ENCODE measurements at regions not wholly inside any gene's neighbourhood (a gene's known extent, or its start where the extent isn't known, plus 50 kb on each side); places are given as distances from the start of the nearest gene placed in this dataset.

DNA sequence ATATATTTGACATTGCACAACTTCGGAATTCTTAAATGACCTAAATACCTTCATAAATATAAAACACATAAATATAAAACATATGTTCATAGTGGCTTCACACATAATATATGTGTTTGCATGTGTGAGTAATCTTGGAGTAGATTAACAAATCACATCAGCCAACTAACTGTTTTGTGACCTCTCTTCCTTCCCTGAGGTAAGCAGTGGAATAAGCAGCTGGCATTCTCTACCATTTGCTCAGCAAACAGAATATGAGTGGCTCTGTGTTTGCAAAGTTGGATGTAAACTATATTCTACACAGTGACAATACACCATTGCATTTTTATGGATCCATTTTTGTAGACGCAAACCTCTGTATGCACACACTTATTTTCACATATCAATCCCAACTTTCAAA, 189.9 kb downstream of the ACER2 start:
- H3K9me3 ChIP-seq (replicated peaks; ENCODE audit: control insufficient read depth, insufficient read depth, low read length): no peaks in the 10 kb centered on the region
- in situ Hi-C loops (cut with MboI) (no loop called here), intact Hi-C loops (cut with micrococcal nuclease; ENCODE audit: unreplicated experiment) (no loop called here)
- WGBS (ENCODE audit: insufficient coverage, insufficient replicate concordance, low lambda C conversion rate, missing lambda C conversion rate): 28% methylated on average over 2 of the region's 2 CpGs
- FAIRE-seq: no peak
- SMC1A ChIA-PET (ENCODE audit: uncharacterized antibody, unreplicated experiment): no interaction called here
- H3K27ac ChIP-seq (ENCODE audit: control insufficient read depth, insufficient read depth): no peak overlapping the region
- CTCF ChIA-PET: no interaction called here
- no peaks in the 10 kb centered on the region for H3K4me1 ChIP-seq (ENCODE audit: control insufficient read depth, insufficient read depth, low read length)
- no peak overlapping the region for H3K4me2 ChIP-seq (ENCODE audit: control insufficient read depth, insufficient read depth)
- RAD21 ChIA-PET (ENCODE audit: unreplicated experiment): no interaction called here
- H3K27me3 ChIP-seq (replicated peaks in 1 of 2; ENCODE audit: control insufficient read depth in 2 of 2, insufficient read depth in 2 of 2, low read length in 1 of 2): no peaks in the 10 kb centered on the region
- no peak overlapping the region for H3K4me3 ChIP-seq
- H3K9ac ChIP-seq (ENCODE audit: control insufficient read depth, insufficient read depth, low read length): no peak overlapping the region
- no peaks in the 10 kb centered on the region for H3K79me2 ChIP-seq (ENCODE audit: control insufficient read depth, insufficient read depth, low read length)
- H3K36me3 ChIP-seq (ENCODE audit: control insufficient read depth in 2 of 2, insufficient read depth in 2 of 2, low read length in 1 of 2): no peaks in the 10 kb centered on the region
- H2AFZ ChIP-seq (ENCODE audit: control insufficient read depth, low read depth, low read length): no peak overlapping the region
- DNase-seq (ENCODE audit: low read depth, low spot score): no peak
- POLR2A ChIA-PET: no interaction called here
- H4K20me1 ChIP-seq (ENCODE audit: control insufficient read depth, insufficient read depth): no peaks in the 10 kb centered on the region
- no TSS peak for BruUV-seq (replicated peaks)
- ATAC-seq: no peak
- TF ChIP-seq FOS (IDR thresholded peaks at IDR 0.05; ENCODE audit: borderline replicate concordance, extremely low read depth, insufficient read length): no peak
- TF ChIP-seq BHLHE40 (IDR thresholded peaks at IDR 0.05; ENCODE audit: borderline replicate concordance in 1 of 2, low read depth in 2 of 2, low read length in 1 of 2): no peak
- TF ChIP-seq, protein P1, sequence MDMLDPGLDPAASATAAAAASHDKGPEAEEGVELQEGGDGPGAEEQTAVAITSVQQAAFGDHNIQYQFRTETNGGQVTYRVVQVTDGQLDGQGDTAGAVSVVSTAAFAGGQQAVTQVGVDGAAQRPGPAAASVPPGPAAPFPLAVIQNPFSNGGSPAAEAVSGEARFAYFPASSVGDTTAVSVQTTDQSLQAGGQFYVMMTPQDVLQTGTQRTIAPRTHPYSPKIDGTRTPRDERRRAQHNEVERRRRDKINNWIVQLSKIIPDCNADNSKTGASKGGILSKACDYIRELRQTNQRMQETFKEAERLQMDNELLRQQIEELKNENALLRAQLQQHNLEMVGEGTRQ (IDR thresholded peaks at IDR 0.05; ENCODE audit: borderline replicate concordance, low read depth, low read length): no peak
- no peak for TF ChIP-seq BMI1 (IDR thresholded peaks at IDR 0.05; ENCODE audit: borderline replicate concordance)
- no peak for TF ChIP-seq SUZ12 (IDR thresholded peaks at IDR 0.05; ENCODE audit: unreplicated experiment)
- TF ChIP-seq, protein P2, sequence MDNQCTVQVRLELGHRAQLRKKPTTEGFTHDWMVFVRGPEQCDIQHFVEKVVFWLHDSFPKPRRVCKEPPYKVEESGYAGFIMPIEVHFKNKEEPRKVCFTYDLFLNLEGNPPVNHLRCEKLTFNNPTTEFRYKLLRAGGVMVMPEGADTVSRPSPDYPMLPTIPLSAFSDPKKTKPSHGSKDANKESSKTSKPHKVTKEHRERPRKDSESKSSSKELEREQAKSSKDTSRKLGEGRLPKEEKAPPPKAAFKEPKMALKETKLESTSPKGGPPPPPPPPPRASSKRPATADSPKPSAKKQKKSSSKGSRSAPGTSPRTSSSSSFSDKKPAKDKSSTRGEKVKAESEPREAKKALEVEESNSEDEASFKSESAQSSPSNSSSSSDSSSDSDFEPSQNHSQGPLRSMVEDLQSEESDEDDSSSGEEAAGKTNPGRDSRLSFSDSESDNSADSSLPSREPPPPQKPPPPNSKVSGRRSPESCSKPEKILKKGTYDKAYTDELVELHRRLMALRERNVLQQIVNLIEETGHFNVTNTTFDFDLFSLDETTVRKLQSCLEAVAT (IDR thresholded peaks at IDR 0.05): no peak
- TF ChIP-seq, protein P3, sequence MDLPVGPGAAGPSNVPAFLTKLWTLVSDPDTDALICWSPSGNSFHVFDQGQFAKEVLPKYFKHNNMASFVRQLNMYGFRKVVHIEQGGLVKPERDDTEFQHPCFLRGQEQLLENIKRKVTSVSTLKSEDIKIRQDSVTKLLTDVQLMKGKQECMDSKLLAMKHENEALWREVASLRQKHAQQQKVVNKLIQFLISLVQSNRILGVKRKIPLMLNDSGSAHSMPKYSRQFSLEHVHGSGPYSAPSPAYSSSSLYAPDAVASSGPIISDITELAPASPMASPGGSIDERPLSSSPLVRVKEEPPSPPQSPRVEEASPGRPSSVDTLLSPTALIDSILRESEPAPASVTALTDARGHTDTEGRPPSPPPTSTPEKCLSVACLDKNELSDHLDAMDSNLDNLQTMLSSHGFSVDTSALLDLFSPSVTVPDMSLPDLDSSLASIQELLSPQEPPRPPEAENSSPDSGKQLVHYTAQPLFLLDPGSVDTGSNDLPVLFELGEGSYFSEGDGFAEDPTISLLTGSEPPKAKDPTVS (IDR thresholded peaks at IDR 0.05; ENCODE audit: low read depth, low read length): no peak
- TF ChIP-seq, protein P4, sequence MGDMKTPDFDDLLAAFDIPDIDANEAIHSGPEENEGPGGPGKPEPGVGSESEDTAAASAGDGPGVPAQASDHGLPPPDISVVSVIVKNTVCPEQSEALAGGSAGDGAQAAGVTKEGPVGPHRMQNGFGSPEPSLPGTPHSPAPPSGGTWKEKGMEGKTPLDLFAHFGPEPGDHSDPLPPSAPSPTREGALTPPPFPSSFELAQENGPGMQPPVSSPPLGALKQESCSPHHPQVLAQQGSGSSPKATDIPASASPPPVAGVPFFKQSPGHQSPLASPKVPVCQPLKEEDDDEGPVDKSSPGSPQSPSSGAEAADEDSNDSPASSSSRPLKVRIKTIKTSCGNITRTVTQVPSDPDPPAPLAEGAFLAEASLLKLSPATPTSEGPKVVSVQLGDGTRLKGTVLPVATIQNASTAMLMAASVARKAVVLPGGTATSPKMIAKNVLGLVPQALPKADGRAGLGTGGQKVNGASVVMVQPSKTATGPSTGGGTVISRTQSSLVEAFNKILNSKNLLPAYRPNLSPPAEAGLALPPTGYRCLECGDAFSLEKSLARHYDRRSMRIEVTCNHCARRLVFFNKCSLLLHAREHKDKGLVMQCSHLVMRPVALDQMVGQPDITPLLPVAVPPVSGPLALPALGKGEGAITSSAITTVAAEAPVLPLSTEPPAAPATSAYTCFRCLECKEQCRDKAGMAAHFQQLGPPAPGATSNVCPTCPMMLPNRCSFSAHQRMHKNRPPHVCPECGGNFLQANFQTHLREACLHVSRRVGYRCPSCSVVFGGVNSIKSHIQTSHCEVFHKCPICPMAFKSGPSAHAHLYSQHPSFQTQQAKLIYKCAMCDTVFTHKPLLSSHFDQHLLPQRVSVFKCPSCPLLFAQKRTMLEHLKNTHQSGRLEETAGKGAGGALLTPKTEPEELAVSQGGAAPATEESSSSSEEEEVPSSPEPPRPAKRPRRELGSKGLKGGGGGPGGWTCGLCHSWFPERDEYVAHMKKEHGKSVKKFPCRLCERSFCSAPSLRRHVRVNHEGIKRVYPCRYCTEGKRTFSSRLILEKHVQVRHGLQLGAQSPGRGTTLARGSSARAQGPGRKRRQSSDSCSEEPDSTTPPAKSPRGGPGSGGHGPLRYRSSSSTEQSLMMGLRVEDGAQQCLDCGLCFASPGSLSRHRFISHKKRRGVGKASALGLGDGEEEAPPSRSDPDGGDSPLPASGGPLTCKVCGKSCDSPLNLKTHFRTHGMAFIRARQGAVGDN (IDR thresholded peaks at IDR 0.05): no peak
- TF ChIP-seq IRF4 (IDR thresholded peaks at IDR 0.05; ENCODE audit: low read depth, low read length): no peak
- TF ChIP-seq IKZF1 (conservative IDR thresholded peaks at IDR 0.05): no peak
- TF ChIP-seq, protein P5, sequence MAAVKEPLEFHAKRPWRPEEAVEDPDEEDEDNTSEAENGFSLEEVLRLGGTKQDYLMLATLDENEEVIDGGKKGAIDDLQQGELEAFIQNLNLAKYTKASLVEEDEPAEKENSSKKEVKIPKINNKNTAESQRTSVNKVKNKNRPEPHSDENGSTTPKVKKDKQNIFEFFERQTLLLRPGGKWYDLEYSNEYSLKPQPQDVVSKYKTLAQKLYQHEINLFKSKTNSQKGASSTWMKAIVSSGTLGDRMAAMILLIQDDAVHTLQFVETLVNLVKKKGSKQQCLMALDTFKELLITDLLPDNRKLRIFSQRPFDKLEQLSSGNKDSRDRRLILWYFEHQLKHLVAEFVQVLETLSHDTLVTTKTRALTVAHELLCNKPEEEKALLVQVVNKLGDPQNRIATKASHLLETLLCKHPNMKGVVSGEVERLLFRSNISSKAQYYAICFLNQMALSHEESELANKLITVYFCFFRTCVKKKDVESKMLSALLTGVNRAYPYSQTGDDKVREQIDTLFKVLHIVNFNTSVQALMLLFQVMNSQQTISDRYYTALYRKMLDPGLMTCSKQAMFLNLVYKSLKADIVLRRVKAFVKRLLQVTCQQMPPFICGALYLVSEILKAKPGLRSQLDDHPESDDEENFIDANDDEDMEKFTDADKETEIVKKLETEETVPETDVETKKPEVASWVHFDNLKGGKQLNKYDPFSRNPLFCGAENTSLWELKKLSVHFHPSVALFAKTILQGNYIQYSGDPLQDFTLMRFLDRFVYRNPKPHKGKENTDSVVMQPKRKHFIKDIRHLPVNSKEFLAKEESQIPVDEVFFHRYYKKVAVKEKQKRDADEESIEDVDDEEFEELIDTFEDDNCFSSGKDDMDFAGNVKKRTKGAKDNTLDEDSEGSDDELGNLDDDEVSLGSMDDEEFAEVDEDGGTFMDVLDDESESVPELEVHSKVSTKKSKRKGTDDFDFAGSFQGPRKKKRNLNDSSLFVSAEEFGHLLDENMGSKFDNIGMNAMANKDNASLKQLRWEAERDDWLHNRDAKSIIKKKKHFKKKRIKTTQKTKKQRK (IDR thresholded peaks at IDR 0.05; ENCODE audit: low read depth, low read length): no peak
- TF ChIP-seq, protein P6, sequence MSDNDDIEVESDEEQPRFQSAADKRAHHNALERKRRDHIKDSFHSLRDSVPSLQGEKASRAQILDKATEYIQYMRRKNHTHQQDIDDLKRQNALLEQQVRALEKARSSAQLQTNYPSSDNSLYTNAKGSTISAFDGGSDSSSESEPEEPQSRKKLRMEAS (IDR thresholded peaks at IDR 0.05; ENCODE audit: low read depth, low read length): no peak
- TF ChIP-seq FOXM1 (IDR thresholded peaks at IDR 0.05; ENCODE audit: low read depth, low read length): no peak
